ENCODE measurements at regions not wholly inside any gene's neighbourhood (a gene's known extent, or its start where the extent isn't known, plus 50 kb on each side); places are given as distances from the start of the nearest gene placed in this dataset.
A peak's percentile ranks its signal among the peaks of the same experiment; 100 is the strongest.
"Not testable (repeated sequence)": the region's sequence is repeated elsewhere in the genome, so short reads cannot be mapped to it uniquely, and the experiment has no call there.

- DNase-seq: no peak
These were observed 253.9 kb downstream of the DUSP10 start for GRCh38 chr1:221487781-221488524.

GRCh38 chr1:221488550-221488949, 253.3 kb downstream of the DUSP10 start:
- no peak for DNase-seq

DNA sequence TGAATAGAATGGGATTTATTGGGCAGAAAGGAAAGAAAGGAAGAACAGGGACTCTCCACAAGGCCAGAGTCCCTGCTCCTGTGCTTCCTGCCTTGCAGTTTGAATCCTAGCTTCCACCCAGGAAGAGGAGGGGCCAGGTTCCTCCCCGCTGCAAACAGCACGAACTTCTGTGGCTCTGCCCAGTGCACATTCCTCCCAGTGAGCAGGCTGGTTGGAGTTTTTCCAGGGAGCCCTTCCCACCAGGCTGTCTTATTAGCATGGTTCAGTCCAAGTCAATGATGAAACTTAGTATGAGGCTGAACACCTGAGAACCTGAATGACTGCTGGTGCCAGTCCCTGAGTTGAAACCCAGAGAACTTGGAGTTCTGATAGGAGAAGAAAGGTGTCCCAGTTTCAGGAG, 247.2 kb downstream of the DUSP10 start:
- no peak for DNase-seq

DNA sequence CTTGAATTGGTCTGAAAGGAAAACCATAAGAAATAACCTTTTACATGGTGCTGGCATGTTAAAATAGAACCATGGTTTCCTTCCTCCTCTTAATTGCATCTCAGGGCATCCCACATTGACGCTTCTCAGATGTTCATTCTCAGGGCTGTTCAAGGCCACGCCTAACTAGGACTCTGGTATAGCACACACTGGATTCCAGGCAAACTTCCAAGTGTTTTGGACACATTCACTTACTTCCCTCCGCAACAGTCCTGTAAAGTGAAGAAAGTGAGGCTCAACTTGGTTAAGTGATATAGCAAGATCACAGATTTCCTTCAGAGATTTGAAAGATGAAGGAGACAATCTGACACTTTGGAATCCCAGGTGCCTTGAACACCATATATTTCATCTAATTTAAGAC, 244.8 kb downstream of the DUSP10 start:
- DNase-seq: no peak

DNA sequence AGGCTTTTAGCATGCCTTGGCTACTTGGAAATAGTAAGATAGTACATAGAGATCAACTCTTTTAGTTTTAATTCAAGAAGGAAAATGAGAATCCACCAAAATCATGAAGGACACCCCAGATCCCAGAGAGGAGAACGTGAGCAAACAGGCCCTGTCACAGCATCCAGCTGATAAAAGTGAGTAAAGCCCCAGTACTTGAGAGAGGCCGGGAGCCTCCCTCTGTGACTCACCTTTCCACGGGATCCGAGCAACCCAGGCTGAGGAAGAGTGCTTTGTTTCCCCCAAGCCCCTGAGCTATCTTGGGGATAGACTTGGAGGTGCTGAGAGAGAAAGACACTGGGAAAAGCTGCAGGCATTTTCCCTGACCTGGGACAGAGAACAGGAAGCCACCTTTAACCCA, 238.6 kb downstream of the DUSP10 start:
- no peak for DNase-seq

DNA sequence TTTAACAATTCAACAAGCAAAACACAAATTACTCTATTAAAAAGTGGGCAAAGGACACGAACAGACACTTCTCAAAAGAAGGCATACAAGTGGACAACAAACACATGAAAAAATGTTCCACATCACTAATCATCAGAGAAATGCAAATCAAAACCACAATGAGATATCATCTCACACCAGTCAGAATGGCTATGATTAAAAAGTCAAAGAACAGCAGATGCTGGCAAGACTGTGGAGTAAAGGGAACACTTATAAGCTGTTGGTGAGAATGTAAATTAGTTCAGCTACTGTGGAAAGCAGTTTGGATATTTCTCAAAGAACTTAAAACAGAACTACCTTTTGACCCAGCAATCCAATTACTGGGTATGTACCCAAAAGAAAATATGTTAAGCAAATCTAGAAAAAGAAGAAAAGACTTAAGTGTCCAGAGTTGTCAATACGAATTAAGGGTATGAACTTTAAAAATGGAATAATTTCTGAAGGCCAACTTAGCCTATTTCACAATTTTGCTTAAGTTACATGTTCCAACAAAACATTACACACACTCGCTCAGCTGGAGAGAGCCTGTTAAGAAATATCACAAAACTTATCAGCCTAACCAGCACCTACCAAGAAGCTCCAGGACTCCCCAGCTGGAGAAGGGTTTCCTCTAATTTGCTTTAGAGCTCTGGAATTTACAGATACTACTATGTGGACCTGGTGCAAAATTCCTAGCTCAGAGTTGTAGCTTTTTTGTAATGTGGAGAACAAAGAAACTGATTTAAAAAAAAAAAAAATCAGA, 232.1 kb downstream of the DUSP10 start:
- DNase-seq: no peak

GRCh38 chr1:221510793-221511503, 230.9 kb downstream of the DUSP10 start:
- DNase-seq: no peak

DNA sequence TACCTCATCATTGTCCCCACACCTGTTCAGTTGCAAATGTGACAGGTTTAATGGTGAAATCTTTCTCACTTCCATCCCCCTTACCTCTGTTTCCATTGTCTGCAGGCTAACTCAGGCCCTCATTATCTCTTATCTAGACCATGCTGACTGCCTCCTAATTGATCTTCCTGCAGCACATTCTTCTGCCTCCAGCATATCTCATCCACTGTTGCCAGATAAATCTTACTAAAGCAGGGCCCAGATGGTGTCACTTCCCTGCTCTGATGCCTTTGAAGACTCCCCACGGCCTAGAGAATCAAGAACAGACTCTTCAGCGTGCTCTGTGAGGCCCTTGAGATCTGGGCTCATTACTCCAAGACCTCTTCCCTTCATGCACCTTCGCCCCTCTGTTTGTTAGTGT, 230.1 kb downstream of the DUSP10 start:
- no peak for DNase-seq

DNA sequence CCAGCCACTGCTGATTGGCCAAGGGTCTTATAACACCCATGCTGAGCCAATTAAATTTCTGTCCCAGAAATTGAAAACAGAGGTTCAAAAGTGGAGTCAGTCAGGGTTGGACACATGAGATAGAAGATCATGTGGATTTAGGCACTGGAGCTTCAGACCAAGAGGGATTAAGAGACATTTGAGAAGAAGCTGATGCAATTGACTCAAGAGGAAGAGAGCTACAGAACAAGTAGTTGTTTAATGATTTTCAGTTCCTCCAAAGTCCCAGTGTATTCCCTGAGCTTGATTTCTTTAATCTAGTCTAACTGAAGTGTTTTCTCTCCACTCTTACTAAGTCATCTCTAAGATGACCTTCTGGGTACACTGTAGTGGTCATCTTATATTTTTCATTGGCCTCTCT, 227.1 kb downstream of the DUSP10 start:
- DNase-seq: no peak

DNA sequence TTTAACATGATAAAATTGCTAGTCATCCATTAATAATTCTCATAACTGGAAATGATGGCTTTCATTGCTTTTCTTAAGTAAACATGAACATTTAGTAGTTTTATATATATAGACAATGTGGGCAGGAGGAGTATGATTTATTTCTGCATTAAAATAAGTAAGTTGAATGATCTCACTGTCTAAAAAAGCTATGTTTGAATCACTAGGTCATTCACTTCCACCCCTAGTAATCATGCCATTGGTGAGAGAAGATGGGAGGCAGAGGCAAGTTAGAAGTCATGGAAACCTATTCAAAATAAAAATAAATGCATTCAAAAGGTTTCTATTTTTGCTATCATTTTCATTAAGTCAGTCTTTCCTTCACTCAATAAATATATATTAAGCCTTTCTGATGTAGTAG, 226.4 kb downstream of the DUSP10 start:
- DNase-seq: no peak

- DNase-seq: no peak
These were observed 223.9 kb downstream of the DUSP10 start for GRCh38 chr1:221517961-221518360.

- DNase-seq: no peak
These were observed 221.6 kb downstream of the DUSP10 start for GRCh38 chr1:221520250-221520649.

- no peak for DNase-seq
These were observed 220.2 kb downstream of the DUSP10 start for GRCh38 chr1:221521686-221522085.

- no peak for DNase-seq
These were observed 219.4 kb downstream of the DUSP10 start for GRCh38 chr1:221522529-221522940.

DNA sequence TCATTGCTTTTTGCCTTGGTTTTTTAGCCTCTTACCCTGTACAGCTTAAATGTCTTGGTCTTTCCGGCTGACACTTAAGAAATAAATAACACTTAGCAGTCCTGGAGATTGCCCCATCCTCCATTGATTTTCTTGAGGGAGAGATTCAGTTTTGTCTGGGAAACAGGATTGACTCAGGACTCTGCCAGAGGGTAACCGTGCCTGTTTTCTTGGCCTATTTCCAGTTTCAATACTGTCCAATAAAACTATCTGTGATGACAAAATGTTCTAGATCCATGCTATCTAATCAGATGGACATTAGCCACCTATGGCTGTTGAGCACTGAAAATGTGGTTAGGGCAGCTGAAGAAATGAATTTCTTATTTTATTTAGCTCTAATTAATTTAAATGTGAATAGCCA, 216.1 kb downstream of the DUSP10 start:
- DNase-seq: no peak

DNA sequence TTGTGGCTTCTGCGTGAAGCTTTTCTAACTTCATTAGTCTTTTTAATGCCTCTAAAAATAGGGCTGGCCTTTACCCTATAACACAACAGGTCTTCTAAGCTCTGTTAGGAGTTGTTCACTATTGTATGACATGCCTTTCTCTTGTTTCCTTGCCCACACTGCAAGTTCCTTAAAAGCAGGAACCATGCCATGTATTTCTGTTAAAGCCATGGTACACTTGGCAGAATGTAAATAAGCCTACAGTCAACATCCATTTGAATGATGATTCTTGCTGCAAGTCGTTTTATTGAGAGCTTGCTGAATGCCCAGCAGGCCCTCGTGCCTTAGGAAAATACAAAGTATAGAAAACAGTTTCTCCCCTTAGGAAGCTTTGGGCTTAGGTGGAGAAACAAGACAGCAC, 214.6 kb downstream of the DUSP10 start:
- DNase-seq: no peak

- no peak for DNase-seq
These were observed 213.8 kb downstream of the DUSP10 start for GRCh38 chr1:221527886-221528624.

DNA sequence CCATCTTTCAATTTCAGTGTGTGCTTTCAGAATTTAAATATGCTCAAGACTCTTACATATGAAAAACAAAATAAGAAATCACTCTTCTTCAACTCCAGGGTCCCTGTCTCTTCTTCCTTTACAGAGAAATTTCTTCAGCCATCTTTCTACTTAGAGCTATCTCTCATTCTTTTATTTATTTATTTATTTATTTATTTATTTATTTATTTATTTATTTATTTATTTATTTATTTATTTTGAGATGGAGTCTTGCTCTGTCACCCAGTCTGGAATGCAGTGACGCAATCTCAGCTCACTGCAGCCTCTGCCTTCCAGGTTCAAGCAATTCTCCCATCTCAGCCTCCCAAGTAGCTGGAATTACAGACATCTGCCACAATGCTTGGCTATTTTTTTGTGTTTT, 211.7 kb downstream of the DUSP10 start:
- not testable (repeated sequence) for DNase-seq

DNA sequence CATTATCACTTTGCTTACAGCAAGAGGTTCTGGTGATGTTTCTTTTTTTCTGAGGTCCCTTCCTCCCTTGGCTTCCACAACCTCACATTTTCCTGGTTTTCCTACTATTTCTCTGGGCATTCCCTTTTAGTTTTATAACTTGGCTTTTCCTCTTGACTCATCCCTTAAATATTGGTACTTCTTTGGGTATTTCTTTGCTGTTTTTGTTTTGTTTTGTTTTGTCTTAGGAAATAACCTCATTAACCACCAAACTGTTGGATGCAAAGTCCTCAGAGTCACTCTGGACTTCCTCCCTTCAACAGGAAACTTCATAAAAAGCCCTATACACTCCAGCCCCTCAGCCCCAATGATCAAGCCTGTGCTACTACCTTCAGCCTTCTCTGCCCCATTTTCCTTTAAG, 211.1 kb downstream of the DUSP10 start:
- no peak for DNase-seq

DNA sequence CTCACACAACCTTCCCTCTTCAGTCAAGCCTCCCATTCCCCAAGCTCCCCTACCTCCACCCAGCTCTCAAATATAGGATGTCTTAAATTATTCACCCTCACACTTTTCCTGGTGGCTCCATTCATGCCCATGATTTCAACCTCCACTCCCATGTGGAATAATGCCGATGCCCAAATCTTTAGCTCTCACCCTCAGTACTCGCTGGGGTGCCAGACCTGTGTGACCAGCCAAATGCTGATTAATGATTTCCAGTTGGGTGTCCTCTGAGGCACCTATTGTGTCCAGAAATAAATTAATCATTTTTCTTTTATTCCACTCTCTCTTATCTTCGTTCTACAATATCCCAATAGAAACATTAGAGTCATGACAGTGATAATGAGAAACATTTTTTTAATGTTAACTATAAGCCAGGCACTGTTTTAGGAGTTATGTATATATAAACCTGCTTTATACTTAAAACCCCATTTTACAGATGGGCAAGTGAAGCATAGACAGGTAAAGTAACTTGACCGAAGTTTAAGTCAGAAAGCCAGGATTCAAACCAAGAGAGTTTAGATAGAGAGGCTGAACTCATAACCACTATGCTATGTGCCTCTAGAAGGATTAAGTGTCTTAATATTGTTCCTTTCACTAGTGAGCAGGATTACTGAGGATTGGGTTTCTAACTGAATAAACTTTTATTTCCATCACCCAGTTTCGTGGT, 209.7 kb downstream of the DUSP10 start:
- DNase-seq: no peak

- no peak for DNase-seq
These were observed 200.6 kb downstream of the DUSP10 start for GRCh38 chr1:221541296-221541695.

GRCh38 chr1:221543529-221544120, 198.3 kb downstream of the DUSP10 start:
- DNase-seq: peak; percentile 23
